Mucosa of descending colon (tissue), 3 donors: ENCODE measurements at regions not wholly inside any gene's neighbourhood (a gene's known extent, or its start where the extent isn't known, plus 50 kb on each side); places are given as distances from the start of the nearest gene placed in this dataset.

Source experiments
- ATAC-seq: fragments of 200-7000 bp; cut with Tn5 transposase; one replicate; pipeline ENCODE4 v1.9.1; 2020; ENCODE audit warnings: mild to moderate bottlenecking, moderate library complexity
- DNase-seq, 3 donors: peaks; one replicate each; pipeline ENCODE4 v3.0.0-alpha.2; 2020
- H3K36me3 ChIP-seq: fragments of 200-600 bp; one replicate; pipeline ENCODE4 v1.8.0; 2021; ENCODE audit warnings: low read depth, mild to moderate bottlenecking
- H3K4me1 ChIP-seq: fragments of 200-600 bp; one replicate; pipeline ENCODE4 v1.8.0; 2021; ENCODE audit warnings: low read depth, mild to moderate bottlenecking
- H3K4me3 ChIP-seq: fragments of 200-600 bp; one replicate; pipeline ENCODE4 v1.8.0; 2021; ENCODE audit warnings: mild to moderate bottlenecking
- H3K9me3 ChIP-seq: fragments of 200-600 bp; one replicate; pipeline ENCODE4 v1.8.0; 2021; ENCODE audit warnings: mild to moderate bottlenecking
- CTCF ChIP-seq: fragments of 200-600 bp; IDR thresholded peaks from one replicate; pipeline ENCODE4 v1.8.0; 2022; ENCODE audit warnings: antibody characterized with exemption, mild to moderate bottlenecking
- intact Hi-C, 2 donors: fragments of 100-400 bp; cut with DNase I in 1 of 2; cut with micrococcal nuclease in 1 of 2; formaldehyde crosslinking; loops; one replicate each; pipeline versions ENCODE4 v1.11.0 to v1.11.1; 2022; cut with DNase I, micrococcal nuclease
- donor health status: DM: no; HTN: no; CAD: no; lungs with moderate emphysema.
- donor health status: DM: no; HTN: no; CAD: no.
- donor health status: DM: no; HTN: yes; CAD: no.

GRCh38 chr17:6005939-6006338 lies 64.2 kb upstream of the WSCD1 start:
- H3K4me3 ChIP-seq = no peak overlapping the region

GRCh38 chr17:6011206-6011605 lies 59.0 kb upstream of the WSCD1 start:
- TF ChIP-seq CTCF = no peak
- intact Hi-C loops = no loop called here
- DNase-seq (no peak), ATAC-seq (no peak)
- Histone ChIP-seq H3K4me1 (no peaks in the 10 kb centered on the region), H3K36me3 (no peaks in the 10 kb centered on the region), H3K9me3 (no peaks in the 10 kb centered on the region), H3K4me3 (no peak overlapping the region)

More at GRCh38 chr17:6005939-6006338, 64.2 kb upstream of the WSCD1 start:
- no peaks in the 10 kb centered on the region for H3K9me3 ChIP-seq
- DNase-seq (no peak), ATAC-seq (no peak)
- no peaks in the 10 kb centered on the region for H3K4me1 ChIP-seq
- H3K36me3 ChIP-seq = no peaks in the 10 kb centered on the region
- intact Hi-C loops = no loop called here
- TF ChIP-seq CTCF = no peak

GRCh38 chr17:6018788-6019187 lies 51.4 kb upstream of the WSCD1 start:
- ATAC-seq = no peak
- Histone ChIP-seq H3K4me3 (no peak overlapping the region), H3K36me3 (no peaks in the 10 kb centered on the region), H3K4me1 (no peaks in the 10 kb centered on the region), H3K9me3 (no peaks in the 10 kb centered on the region)
- no peak for TF ChIP-seq CTCF
- intact Hi-C loops = no loop called here
- no peak for DNase-seq

GRCh38 chr17:6019959-6020358 lies 50.2 kb upstream of the WSCD1 start:
- Histone ChIP-seq H3K36me3 (no peaks in the 10 kb centered on the region), H3K4me1 (no peaks in the 10 kb centered on the region), H3K9me3 (no peaks in the 10 kb centered on the region), H3K4me3 (no peak overlapping the region)
- DNase-seq (no peak), ATAC-seq (no peak)
- no peak for TF ChIP-seq CTCF
- intact Hi-C loops = no loop called here

- Histone ChIP-seq H3K9me3 (no peaks in the 10 kb centered on the region), H3K4me1 (no peaks in the 10 kb centered on the region), H3K36me3 (no peaks in the 10 kb centered on the region), H3K4me3 (no peak overlapping the region)
- intact Hi-C loops = no loop called here
- no peak for ATAC-seq
- TF ChIP-seq CTCF = no peak
- no peak for DNase-seq
Observed at GRCh38 chr17:6020376-6021010, 49.7 kb upstream of the WSCD1 start.
